Neural cell (in vitro differentiated cells): ENCODE measurements at regions not wholly inside any gene's neighbourhood (a gene's known extent, or its start where the extent isn't known, plus 50 kb on each side); places are given as distances from the start of the nearest gene placed in this dataset.

Experiments used
- H2AFZ ChIP-seq: fragments of 200-600, 300-800 bp; sonication (generic), shearing (Covaris generic); 2 replicates; pipeline ENCODE4 v1.6.0; 2014; ENCODE audit warnings: low read depth, mild to moderate bottlenecking, antibody characterized with exemption, low read length, moderate library complexity
- H3F3A ChIP-seq: fragments of 200-600 bp; shearing (Covaris generic); 2 replicates; pipeline ENCODE4 v1.6.1; 2016; ENCODE audit warnings: mild to moderate bottlenecking, moderate library complexity, mixed read lengths, antibody characterized with exemption, low read length; ENCODE audit not compliant: insufficient read depth, poor library complexity, severe bottlenecking
- H3K27ac ChIP-seq: fragments of 200-600, 300-800 bp; sonication (generic), shearing (Covaris generic); 2 replicates; pipeline ENCODE4 v1.5.1; 2014; ENCODE audit warnings: mild to moderate bottlenecking, low read length, moderate library complexity
- H3K27me3 ChIP-seq: fragments of 300-800, 200-600 bp; sonication (generic), shearing (Covaris generic); 2 replicates; pipeline ENCODE4 v1.6.0; 2014; ENCODE audit warnings: mild to moderate bottlenecking, low read depth, low read length, moderate library complexity; ENCODE audit not compliant: insufficient read depth
- H3K36me3 ChIP-seq: fragments of 300-800, 200-600 bp; sonication (generic), shearing (Covaris generic); 2 replicates; pipeline ENCODE4 v1.5.1; 2014; ENCODE audit warnings: mild to moderate bottlenecking, antibody characterized with exemption, low read length, moderate library complexity; ENCODE audit not compliant: insufficient read depth
- H3K4me2 ChIP-seq: fragments of 300-800, 200-600 bp; sonication (generic), shearing (Covaris generic); 2 replicates; pipeline ENCODE4 v1.6.0; 2014; ENCODE audit warnings: mild to moderate bottlenecking, low read length
- H3K4me3 ChIP-seq: fragments of 300-800, 200-600 bp; sonication (generic), shearing (Covaris generic); 2 replicates; pipeline ENCODE4 v1.5.1; 2014; ENCODE audit warnings: mild to moderate bottlenecking, low read length, moderate library complexity
- H3K79me2 ChIP-seq: fragments of 200-600 bp; shearing (Covaris generic); replicated peaks from 2 replicates; pipeline ENCODE4 v1.6.0; 2014; ENCODE audit warnings: mild to moderate bottlenecking, low read length, moderate library complexity; ENCODE audit not compliant: insufficient read depth
- H3K9ac ChIP-seq: fragments of 300-800, 200-600 bp; sonication (generic), shearing (Covaris generic); 2 replicates; pipeline ENCODE4 v1.6.1; 2016; ENCODE audit warnings: mild to moderate bottlenecking, low read length, mixed read lengths
- H3K9me2 ChIP-seq: fragments of 200-600 bp; shearing (Covaris generic); 2 replicates; pipeline ENCODE4 v1.6.1; 2016; ENCODE audit warnings: mild to moderate bottlenecking, low read length, mixed read lengths; ENCODE audit not compliant: insufficient read depth
- H3K9me3 ChIP-seq: fragments of 200-600, 300-800 bp; sonication (generic), shearing (Covaris generic); 2 replicates; pipeline ENCODE4 v1.6.1; 2016; ENCODE audit warnings: mild to moderate bottlenecking, mixed run types, low read length, moderate library complexity, mixed read lengths
- H4K20me1 ChIP-seq: fragments of 200-600 bp; shearing (Covaris generic); 2 replicates; pipeline ENCODE4 v1.6.1; 2016; ENCODE audit warnings: mild to moderate bottlenecking, mixed run types; ENCODE audit not compliant: insufficient read depth
- EP300 ChIP-seq: fragments of 450-650 bp; conservative IDR thresholded peaks from 2 replicates; pipeline ENCODE4 v1.6.1; 2014; ENCODE audit warnings: antibody characterized with exemption, mild to moderate bottlenecking, moderate library complexity; ENCODE audit not compliant: poor library complexity, severe bottlenecking
- EZH2 ChIP-seq: fragments of 200-600, 300-800 bp; shearing (Covaris generic), sonication (generic); IDR thresholded peaks from 2 replicates; pipeline ENCODE4 v1.6.1; 2014; ENCODE audit warnings: antibody characterized with exemption, low read length, borderline replicate concordance, mild to moderate bottlenecking; ENCODE audit not compliant: insufficient read depth, poor library complexity, severe bottlenecking
- MXI1 ChIP-seq: fragments of 450-650 bp; conservative IDR thresholded peaks from 2 replicates; pipeline ENCODE4 v1.6.1; 2014; ENCODE audit warnings: antibody characterized with exemption, mild to moderate bottlenecking; ENCODE audit not compliant: poor library complexity, severe bottlenecking
- POLR2AphosphoS5 ChIP-seq: IDR thresholded peaks from 2 replicates; pipeline ENCODE4 v1.6.1; 2012
- RAD21 ChIP-seq: fragments of 450-650 bp; conservative IDR thresholded peaks from 2 replicates; pipeline ENCODE4 v1.6.1; 2014; ENCODE audit warnings: antibody characterized with exemption, mild to moderate bottlenecking, moderate library complexity
- SMC3 ChIP-seq: fragments of 450-650 bp; conservative IDR thresholded peaks from 2 replicates; pipeline ENCODE4 v1.6.1; 2014; ENCODE audit warnings: antibody characterized with exemption, mild to moderate bottlenecking, moderate library complexity; ENCODE audit not compliant: poor library complexity
- TAF1 ChIP-seq: IDR thresholded peaks from 2 replicates; pipeline ENCODE4 v1.6.1; 2012; ENCODE audit warnings: low read depth
- TF ChIP-seq, protein P1 (sequence below): fragments of 450-650 bp; IDR thresholded peaks from 2 replicates; pipeline ENCODE4 v1.5.1; 2014; ENCODE audit warnings: antibody characterized with exemption, mild to moderate bottlenecking, moderate library complexity; ENCODE audit not compliant: poor library complexity, severe bottlenecking
- TF ChIP-seq, protein P2 (sequence below): IDR thresholded peaks from 2 replicates; pipeline ENCODE4 v1.6.1; 2012; ENCODE audit warnings: borderline replicate concordance

DNA sequence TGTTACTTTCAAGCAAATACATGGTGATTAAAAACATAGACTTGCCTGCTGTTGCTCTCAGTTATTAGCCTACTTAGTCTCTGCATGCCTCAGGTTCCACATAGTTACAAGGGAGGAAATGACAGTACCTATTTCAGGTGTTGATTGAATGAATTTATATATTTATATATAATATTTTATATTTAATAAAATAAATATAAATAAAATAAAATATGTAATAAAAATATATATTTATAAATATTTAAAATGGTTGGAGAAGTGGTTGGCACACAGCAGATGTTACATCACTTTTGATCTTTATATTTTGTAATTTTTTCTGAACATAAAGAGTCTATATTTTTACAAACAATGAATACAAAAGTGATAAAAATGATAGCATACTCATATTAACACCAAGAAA lies 716.0 kb upstream of the EYS start:
- no peaks in the 10 kb centered on the region for H3F3A ChIP-seq
- no peaks in the 10 kb centered on the region for H3K79me2 ChIP-seq
- no peak overlapping the region for H3K9ac ChIP-seq
- H4K20me1 ChIP-seq, result no peaks in the 10 kb centered on the region
- H2AFZ ChIP-seq, result no peak overlapping the region
- H3K27me3 ChIP-seq, result no peaks in the 10 kb centered on the region
- TF ChIP-seq, protein P1, sequence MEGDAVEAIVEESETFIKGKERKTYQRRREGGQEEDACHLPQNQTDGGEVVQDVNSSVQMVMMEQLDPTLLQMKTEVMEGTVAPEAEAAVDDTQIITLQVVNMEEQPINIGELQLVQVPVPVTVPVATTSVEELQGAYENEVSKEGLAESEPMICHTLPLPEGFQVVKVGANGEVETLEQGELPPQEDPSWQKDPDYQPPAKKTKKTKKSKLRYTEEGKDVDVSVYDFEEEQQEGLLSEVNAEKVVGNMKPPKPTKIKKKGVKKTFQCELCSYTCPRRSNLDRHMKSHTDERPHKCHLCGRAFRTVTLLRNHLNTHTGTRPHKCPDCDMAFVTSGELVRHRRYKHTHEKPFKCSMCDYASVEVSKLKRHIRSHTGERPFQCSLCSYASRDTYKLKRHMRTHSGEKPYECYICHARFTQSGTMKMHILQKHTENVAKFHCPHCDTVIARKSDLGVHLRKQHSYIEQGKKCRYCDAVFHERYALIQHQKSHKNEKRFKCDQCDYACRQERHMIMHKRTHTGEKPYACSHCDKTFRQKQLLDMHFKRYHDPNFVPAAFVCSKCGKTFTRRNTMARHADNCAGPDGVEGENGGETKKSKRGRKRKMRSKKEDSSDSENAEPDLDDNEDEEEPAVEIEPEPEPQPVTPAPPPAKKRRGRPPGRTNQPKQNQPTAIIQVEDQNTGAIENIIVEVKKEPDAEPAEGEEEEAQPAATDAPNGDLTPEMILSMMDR, result no peak
- TF ChIP-seq RAD21, result no peak
- TF ChIP-seq POLR2AphosphoS5, result no peak
- no peak for TF ChIP-seq SMC3
- TF ChIP-seq TAF1, result no peak
- TF ChIP-seq EP300, result no peak
- TF ChIP-seq, protein P2, sequence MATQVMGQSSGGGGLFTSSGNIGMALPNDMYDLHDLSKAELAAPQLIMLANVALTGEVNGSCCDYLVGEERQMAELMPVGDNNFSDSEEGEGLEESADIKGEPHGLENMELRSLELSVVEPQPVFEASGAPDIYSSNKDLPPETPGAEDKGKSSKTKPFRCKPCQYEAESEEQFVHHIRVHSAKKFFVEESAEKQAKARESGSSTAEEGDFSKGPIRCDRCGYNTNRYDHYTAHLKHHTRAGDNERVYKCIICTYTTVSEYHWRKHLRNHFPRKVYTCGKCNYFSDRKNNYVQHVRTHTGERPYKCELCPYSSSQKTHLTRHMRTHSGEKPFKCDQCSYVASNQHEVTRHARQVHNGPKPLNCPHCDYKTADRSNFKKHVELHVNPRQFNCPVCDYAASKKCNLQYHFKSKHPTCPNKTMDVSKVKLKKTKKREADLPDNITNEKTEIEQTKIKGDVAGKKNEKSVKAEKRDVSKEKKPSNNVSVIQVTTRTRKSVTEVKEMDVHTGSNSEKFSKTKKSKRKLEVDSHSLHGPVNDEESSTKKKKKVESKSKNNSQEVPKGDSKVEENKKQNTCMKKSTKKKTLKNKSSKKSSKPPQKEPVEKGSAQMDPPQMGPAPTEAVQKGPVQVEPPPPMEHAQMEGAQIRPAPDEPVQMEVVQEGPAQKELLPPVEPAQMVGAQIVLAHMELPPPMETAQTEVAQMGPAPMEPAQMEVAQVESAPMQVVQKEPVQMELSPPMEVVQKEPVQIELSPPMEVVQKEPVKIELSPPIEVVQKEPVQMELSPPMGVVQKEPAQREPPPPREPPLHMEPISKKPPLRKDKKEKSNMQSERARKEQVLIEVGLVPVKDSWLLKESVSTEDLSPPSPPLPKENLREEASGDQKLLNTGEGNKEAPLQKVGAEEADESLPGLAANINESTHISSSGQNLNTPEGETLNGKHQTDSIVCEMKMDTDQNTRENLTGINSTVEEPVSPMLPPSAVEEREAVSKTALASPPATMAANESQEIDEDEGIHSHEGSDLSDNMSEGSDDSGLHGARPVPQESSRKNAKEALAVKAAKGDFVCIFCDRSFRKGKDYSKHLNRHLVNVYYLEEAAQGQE, result no peak
- TF ChIP-seq MXI1, result no peak
- no peak for TF ChIP-seq EZH2
- no peaks in the 10 kb centered on the region for H3K9me2 ChIP-seq
- no peaks in the 10 kb centered on the region for H3K9me3 ChIP-seq
- no peaks in the 10 kb centered on the region for H3K36me3 ChIP-seq
- no peak overlapping the region for H3K4me2 ChIP-seq
- H3K4me3 ChIP-seq, result no peak overlapping the region
- no peak overlapping the region for H3K27ac ChIP-seq

DNA sequence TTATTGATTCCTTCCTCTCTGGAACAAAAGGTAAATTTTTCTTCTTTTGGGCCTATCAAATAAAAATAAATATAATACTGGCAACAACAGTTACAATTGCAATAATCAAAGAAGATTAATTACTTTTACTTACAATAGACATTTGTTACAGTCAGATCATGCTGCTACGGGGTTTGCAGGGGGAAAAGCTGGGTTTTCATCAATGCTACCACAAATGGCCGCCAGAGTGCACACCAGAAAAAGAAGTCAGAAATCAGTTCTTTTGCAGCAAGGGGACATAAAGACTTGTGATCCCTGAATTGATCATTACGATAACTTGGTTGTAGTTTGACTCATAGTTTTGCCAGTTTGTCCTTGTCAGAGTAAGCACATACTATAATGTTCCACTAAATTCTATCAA lies 714.5 kb upstream of the EYS start:
- Histone ChIP-seq H3K79me2 (no peaks in the 10 kb centered on the region), H3K9me2 (no peaks in the 10 kb centered on the region), H3K9me3 (no peaks in the 10 kb centered on the region), H3K36me3 (no peaks in the 10 kb centered on the region), H3K4me3 (no peak overlapping the region), H3K9ac (no peak overlapping the region), H3K27me3 (no peaks in the 10 kb centered on the region), H4K20me1 (no peaks in the 10 kb centered on the region), H2AFZ (no peak overlapping the region), H3K4me2 (no peak overlapping the region), H3F3A (no peaks in the 10 kb centered on the region), H3K27ac (no peak overlapping the region)
- TF ChIP-seq EP300, result no peak
- TF ChIP-seq, protein P1, result peak; percentile 39
- TF ChIP-seq MXI1, result no peak
- TF ChIP-seq TAF1, result no peak
- TF ChIP-seq, protein P2, result no peak
- no peak for TF ChIP-seq RAD21
- no peak for TF ChIP-seq EZH2
- TF ChIP-seq POLR2AphosphoS5, result no peak
- peak; percentile 20 for TF ChIP-seq SMC3
